ENCODE measurements at regions not wholly inside any gene's neighbourhood (a gene's known extent, or its start where the extent isn't known, plus 50 kb on each side); places are given as distances from the start of the nearest gene placed in this dataset.

- TF ChIP-seq TOX (CRISPR knock-in tag; IDR thresholded peaks at IDR 0.05; ENCODE audit: borderline replicate concordance) (no peak), ESRRG (CRISPR knock-in tag; IDR thresholded peaks at IDR 0.05) (no peak), TCF4 (CRISPR knock-in tag; IDR thresholded peaks at IDR 0.05; ENCODE audit: borderline replicate concordance) (no peak), ZFP3 (CRISPR knock-in tag; IDR thresholded peaks at IDR 0.05) (no peak), PATZ1 (CRISPR knock-in tag; IDR thresholded peaks at IDR 0.05; ENCODE audit: borderline replicate concordance) (no peak)
These were observed 469.8 kb upstream of the KIRREL3 start for GRCh38 chr11:127470306-127470884.
